ENCODE measurements at regions not wholly inside any gene's neighbourhood (a gene's known extent, or its start where the extent isn't known, plus 50 kb on each side); places are given as distances from the start of the nearest gene placed in this dataset.

GRCh38 chr16:79658301-79659033, 57.9 kb upstream of the MAF start:
- H3K4me3 ChIP-seq (replicated peaks; ENCODE audit: low read depth, low read length) = no peak overlapping the region
- DNase-seq (ENCODE audit: extremely low read depth, low read depth) = no peak
- TF ChIP-seq CTCF (IDR thresholded peaks at IDR 0.05; ENCODE audit: low read depth, low read length, missing control alignments) = no peak

- DNase-seq (ENCODE audit: extremely low read depth, low read depth) = no peak
- H3K4me3 ChIP-seq (replicated peaks; ENCODE audit: low read depth, low read length) = no peak overlapping the region
- no peak for TF ChIP-seq CTCF (IDR thresholded peaks at IDR 0.05; ENCODE audit: low read depth, low read length, missing control alignments)
Observed at GRCh38 chr16:79656553-79657115, 56.1 kb upstream of the MAF start.

GRCh38 chr16:79653373-79653891, 52.9 kb upstream of the MAF start:
- no peak overlapping the region for H3K4me3 ChIP-seq (replicated peaks; ENCODE audit: low read depth, low read length)
- no peak for TF ChIP-seq CTCF (IDR thresholded peaks at IDR 0.05; ENCODE audit: low read depth, low read length, missing control alignments)
- DNase-seq (ENCODE audit: extremely low read depth, low read depth) = no peak

GRCh38 chr16:79651363-79651762, 50.8 kb upstream of the MAF start:
- TF ChIP-seq CTCF (IDR thresholded peaks at IDR 0.05; ENCODE audit: low read depth, low read length, missing control alignments) = no peak
- H3K4me3 ChIP-seq (replicated peaks; ENCODE audit: low read depth, low read length) = no peak overlapping the region
- no peak for DNase-seq (ENCODE audit: extremely low read depth, low read depth)
